Activated CD4-positive, alpha-beta T cell treated with anti-CD3 and anti-CD28 coated beads for 24 hours (primary cell): ENCODE measurements at regions not wholly inside any gene's neighbourhood (a gene's known extent, or its start where the extent isn't known, plus 50 kb on each side); places are given as distances from the start of the nearest gene placed in this dataset.

Source experiments
- DNase-seq, 2 donors: peaks; one replicate each; pipeline ENCODE4 v3.0.0-alpha.2; 2020; ENCODE audit warnings: low read depth in 2 of 2

DNA sequence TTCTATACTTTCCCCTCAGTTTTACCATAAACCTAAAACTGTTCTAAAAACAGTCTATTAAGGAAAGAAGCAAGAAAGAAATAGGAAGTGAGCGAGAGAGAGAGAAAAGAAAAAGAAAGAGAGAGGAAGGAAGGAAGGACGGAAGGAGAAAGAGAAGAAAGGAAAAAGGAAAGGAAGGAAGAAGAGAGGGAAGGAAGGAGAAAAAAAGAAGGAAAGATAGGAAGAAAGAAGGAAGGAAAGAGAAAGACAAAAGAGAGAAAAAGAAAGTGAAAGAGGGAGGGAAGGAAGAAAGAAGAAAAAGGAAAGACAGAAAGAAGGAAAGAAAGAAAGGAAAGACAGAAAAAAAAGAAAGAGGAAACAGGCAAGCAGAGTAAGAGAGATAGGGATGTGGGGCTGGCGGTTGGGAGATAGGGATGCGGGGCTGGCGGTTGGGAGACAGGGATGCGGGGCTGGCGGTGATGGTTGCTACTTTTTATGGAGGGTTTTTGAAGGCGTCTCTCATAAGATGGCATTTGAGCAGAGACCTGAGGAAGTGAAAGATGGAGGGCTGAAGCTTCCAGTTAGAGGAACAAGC lies 70.4 kb upstream of the IRF2BP2 start:
- DNase-seq: no peak

DNA sequence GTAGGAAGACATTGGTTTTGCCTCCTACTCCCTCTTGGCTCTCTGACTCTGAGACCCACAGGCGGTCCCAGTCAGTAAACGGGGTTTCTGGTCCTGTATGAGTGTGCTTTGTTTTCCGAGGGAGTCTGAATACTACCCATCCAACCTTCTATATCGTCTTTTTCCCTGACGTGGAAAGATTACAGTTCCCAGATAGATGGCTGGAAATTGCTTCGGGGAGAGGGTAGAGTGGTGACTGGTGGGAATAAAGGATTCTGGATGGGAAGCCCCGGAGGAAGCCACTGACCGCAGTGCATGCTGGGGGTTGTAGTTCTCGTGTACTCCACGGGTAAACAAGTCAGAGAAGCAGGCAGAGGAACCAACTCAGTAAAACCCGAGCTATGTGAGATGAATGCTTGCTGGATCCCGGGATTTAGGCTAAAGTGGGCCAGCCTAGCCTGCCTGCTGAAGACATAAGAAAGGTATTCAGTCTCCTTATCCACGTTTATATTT lies 66.2 kb upstream of the IRF2BP2 start:
- DNase-seq: peak; percentile 21 to 35

DNA sequence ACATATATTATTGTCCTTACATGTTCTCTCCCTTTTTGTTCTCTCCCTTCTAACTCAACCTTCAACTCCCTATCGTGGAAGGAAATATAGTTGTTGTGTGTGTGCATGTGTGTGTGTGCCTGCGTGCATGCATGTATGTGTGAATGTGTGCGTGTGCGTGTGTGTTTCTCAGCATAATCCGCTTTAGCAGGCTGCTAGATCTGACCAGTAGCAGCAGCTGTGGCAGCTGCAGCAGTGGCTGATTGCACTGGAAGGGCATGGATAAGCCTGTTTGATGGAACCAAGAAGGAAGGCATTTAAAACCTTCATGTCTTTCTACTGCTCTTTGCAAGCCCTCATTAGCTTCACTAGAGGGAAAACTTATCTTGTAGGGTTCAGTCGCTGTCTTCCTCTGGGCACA lies 65.6 kb upstream of the IRF2BP2 start:
- DNase-seq: no peak

DNA sequence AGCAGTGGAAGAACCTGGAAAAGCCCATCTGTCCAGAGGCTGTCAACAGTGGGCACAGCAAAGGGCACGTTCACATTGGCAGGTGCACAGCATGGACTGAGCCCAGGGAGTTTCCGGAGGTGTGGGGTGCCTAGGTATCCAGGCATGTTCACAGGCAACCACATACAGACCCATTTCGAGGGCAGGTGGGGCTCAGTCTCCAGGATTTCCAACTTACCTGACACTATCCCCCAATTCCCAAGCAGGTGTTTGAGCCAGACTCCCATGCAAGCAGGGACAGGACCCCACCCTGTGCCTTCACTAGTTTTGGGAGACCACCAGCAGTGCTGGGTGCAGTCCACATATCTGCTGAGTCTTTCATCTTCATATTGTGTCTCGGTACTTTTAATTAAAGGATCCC lies 65.0 kb upstream of the IRF2BP2 start:
- no peak for DNase-seq

DNA sequence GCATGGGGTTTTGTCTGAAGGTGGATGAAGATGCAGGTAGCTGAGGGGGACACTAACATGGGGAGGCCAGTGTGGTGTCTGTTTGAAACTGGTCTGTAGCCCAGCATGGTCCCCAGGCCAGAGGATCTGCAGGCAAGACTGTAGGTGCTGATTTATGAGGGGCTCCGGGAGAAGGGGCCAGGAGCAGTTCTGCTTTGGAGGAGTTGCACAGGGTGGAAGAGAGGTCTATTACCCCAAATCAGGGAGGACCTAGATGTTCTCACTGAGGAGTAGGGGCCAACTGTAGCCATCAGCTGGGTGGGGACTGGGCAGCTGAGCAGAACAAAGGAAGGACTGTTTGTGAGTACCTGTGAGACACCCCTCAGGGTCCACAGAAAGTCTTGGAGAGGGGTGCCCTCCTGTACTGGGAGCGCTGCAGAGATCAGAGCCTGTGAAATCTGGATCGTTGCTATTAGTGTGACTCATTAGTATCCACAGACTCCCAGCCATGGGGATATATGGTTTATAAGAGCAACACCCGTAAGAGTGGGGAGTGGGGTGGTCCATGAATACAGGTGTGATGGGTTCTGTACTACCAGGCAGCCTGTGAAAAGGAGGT lies 64.3 kb upstream of the IRF2BP2 start:
- no peak for DNase-seq

DNA sequence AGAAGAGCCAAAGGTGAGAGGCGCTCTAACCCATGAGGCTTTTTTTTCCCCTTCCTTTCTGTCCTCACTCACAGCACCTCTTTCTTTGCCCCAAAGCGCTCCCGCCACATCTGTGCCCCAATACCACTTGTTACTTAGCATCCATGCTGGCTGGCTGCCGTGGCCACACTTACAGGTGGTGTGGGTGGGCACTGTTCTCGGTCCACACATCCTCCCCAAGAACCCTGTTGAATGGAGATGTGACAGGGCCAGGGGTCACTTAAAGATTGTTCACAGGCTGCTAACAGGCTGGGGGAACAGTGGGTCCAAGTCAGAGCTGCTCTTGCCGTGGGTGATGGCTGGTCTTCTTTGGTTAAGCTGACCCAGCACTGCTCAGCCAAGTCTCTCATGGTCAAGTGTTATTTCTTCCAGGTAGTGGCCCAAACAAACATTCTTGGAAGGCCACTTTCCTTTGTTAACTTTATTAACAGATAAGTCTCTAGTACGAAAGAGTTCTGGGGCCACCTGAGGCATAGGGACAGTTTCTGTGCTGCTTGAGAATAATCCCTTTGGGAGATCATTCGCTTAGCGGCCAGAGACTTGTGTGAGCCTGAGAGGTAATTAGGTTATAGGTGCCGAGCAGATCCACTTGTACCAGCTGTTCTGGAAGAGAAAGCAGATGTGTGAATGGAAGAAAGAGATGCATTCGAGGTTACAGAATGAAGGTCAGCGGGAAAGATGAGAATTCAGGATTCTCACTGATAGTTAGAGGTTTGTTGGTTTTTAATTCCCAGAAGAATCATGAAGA lies 62.6 kb upstream of the IRF2BP2 start:
- no peak for DNase-seq

DNA sequence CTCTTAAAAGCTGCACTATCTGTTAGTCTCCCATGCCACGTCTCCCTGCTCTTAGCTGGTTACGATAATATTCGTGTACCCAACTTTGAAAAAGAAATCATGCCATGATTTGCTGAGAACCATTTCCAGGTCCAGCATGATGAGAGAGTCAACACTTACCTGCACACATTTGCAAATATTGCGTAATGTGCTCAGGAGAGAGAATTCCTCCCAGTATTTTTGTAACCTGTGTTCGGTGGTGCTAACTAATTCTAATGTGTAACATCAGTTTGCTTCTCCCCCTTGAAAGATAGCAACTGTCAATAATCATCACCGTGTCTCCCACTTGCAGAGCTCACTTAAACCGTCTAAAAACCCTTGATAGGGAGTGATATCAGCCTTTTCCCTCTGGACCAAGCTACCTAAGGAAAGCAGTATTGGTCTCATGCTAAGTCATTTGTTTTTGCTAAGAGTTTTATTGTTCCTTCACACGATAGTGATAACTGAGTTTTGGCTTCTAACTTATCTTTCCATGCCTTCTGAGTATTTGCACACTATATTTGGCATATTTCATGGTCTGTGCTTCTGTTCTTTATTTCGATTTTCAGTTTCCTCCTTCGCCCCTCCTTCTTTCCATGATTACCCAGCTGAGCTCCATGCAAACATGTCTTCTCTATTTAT lies 61.1 kb upstream of the IRF2BP2 start:
- DNase-seq: no peak

DNA sequence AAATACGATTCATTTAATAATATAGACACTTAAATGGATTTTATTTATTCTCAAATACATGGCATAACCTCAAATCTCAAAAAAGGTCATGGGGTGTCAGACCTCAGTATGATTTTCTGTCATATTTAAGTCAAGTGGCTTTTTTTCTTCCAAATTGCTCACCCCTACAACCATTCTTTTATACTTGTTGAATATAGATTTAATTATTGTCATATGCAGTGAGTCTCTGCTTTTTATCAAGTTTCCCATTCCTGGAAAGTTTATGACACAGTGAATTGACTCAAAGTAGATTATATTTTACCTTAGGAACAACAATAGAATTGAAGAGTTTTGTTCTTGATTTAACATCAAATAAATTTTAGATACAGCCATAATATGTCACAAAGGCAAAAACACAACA lies 59.5 kb upstream of the IRF2BP2 start:
- DNase-seq: no peak

DNA sequence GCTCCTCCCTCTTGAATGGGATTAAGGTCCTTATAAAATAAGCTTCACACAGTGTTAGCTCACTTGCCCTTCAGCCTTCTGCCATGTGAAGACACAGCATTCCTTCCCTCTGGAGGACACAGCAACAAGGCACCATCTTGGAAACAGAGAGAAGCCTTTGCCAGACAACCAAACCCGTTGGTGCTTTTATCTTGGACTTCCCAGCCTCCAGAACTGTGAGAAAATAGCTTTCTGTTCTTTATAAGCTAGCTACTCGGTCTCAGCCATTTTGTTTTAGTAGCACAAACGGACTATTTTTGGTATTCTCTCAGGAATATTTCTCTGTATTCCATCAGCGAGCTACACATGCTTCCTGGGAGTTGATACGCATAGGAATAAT lies 58.6 kb upstream of the IRF2BP2 start:
- DNase-seq: no peak

DNA sequence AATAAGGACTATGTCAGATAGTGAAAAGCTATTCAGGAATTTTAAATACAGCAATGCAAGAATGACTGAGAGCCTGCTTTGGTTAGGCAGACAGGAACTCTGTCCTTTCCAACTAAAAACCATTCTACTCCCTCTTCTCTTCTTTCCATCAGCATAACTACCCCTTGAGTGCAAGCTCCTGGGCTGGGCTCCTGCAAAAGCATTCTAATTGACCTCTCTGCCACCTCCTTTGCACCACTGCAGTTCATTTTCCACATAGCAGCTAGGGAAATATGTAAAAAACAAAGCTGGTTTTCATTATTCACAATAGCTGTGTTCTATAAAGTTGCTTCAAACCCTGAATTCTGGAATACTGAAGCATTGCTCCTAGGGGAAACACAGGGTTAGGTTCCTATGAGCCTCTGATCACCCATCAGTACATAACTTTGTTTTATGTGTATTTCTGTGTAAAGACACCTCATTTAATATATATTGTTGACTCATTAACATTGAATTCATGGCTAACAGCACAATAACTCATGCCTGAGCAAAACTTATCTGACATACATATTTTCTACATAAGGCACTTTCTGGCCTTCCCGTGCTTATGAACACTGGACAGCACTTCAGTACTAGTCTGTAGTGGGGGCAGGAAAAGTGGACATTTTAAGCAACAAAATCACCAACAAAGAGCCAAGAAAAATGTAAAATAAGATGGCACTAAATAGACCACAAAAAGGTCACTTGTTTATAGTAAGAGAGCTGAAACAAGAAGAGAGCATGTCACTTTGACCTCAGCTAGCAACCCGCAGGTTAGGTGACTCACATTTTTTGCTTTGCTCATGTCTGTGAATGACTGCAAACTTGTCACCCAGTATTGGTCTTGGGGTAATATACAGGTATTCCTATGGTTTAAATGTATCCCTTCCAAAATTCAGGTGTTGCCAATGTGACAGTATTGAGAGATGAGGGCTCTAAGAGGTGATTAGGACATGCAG lies 57.9 kb upstream of the IRF2BP2 start:
- DNase-seq: no peak

DNA sequence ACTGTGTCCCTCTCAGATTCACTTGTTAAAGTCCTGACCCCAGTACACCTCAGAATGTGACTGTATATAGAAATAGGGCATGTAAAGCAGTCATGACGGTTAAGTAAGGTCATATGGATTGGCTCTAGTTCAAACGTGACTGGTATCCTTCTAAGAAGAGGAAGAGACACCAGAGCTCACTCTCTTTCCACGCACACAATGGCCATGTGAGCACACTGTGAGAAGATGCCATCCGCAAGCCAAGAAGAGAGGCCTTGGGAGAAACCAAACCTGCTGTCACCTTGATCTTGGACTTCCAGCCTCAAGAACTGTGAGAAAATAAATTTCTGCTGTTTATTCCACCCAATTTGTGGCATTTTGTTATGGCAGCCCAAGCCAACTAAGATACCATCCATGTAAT lies 56.8 kb upstream of the IRF2BP2 start:
- DNase-seq: no peak

DNA sequence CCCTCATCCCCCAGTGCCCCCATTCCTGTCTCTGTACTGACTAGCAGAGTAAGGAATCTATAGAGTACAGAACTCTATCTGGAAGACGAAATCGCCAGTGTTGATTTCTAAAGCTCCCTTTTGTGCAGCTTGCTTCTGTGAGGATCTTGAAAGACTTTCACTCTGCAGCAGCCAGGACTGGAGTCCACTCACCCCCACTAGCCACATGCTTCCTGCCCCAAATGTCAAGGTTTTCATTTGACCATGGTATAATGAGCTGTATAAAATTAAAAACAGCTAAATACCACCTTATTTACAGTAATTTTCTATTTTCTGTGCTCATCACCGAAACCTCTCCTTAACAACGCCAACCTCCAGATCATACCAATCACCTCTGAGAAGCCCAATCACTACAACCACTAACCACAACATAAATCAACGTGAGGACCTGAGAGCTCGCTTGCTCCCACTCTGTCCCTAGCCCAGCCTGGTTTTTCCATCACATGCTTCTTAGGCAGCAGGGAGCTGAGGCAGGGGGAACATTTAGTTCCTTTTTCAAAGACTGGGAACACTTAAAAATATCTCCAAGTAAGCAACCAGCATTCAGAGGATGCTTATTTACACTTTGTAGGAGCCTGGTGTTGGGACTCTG lies 56.1 kb upstream of the IRF2BP2 start:
- DNase-seq: no peak

DNA sequence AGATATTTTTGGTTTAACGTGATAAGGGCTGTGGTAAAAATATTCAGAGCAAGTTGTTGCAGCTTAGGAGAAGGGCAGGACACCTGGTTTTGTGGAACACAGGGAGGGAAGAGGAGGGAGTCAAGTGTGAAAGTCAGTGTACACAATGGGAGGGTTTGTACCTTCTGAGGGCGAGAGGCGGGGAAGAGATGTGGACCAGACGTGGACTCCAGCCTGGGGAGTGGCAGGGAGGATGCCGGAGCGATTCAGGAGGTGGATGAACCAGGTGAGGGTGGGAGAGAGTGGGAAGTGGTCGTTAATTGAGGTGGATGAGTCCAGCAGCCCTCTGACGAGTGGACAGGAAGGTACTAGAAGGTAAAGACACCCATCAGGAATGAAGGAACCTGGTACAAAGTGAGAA lies 52.2 kb upstream of the IRF2BP2 start:
- DNase-seq: no peak

DNA sequence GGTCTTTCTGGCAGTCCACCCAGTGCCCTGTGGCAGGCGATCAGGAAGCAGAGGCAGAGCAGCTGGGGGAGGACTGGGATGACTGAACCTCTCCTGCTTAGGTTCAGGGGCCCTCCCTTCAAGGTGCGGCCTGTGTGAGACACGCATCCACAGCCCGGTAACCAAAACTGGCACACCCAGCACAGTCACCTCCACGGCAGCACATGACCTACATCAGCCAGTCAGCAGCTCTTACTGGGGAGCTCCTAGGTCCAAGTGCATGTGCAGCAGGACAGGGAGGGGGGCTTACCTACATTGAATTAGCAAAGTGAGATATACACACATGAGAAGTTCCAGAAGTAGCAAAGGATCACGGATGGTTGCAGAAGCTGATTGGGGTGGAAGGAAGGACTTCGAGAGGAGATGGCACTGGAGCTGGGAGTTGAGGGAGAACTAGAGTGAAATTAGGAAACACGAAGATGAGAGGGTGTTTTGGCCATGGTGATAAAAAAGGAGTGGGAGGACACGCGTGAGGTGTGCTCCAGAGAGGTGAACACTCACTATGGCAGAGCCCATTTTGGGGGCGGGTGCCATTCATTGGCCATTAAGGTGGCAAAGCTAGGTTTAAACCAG lies 51.4 kb upstream of the IRF2BP2 start:
- no peak for DNase-seq

DNA sequence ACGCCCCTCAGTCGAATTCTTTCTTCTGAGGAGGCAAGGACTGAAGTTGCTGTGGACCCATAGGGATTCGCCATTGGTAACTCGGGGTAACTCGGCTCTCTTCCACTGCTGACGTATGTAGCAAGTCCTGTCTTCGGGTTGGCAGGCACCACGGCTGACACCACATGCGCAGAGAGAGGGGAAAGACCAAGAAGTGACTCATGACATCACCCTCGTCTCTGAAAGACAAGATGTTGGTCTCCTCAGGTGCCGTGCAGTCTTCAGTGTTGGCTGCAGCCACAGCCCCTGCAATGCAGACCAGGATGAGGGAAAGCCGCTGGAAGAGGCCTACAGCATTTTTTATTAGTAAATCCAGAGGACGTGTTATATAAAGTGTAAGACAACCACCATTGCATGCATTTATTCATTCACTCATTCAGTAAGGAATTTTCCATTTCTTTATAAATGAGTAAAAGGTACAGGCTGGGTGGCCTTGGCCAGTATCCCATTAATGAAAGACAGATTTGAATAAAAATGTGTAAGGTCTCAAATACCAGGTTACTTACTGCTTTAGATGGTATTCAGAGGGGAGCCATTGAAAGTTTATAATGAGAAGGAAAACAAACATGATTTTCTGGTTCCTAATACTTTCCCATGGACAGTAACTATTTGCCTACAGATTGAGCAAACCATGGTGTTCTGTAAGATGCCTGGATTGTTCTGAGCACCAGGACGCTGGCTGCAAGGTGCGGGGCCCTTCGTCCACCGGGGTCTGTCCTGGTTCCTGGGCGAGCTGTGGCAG lies 50.7 kb upstream of the IRF2BP2 start:
- no peak for DNase-seq
